Thyroid gland (tissue), 4 donors: ENCODE measurements at regions not wholly inside any gene's neighbourhood (a gene's known extent, or its start where the extent isn't known, plus 50 kb on each side); places are given as distances from the start of the nearest gene placed in this dataset.

Experiments used
- CTCF ChIP-seq, 6 experiments: fragments of 200-600 bp in 3 of 6; fragments of 450-650 bp in 3 of 6; sonication (generic) in 3 of 6; IDR thresholded peaks; one replicate each; pipeline ENCODE4 v1.5.1; 2016 to 2019; ENCODE audit warnings: antibody characterized with exemption in 6 of 6, mild to moderate bottlenecking in 2 of 6, inconsistent platforms in 1 of 6, moderate library complexity in 1 of 6
- POLR2A ChIP-seq, 2 donors: fragments of 450-650 bp; IDR thresholded peaks; one replicate each; pipeline ENCODE4 v1.6.1; 2017; ENCODE audit warnings: antibody characterized with exemption in 2 of 2, mild to moderate bottlenecking in 2 of 2, moderate library complexity in 1 of 2

GRCh38 chr17:77071925-77072490, 68.8 kb upstream of the SEC14L1 start:
- no peak for TF ChIP-seq CTCF (IDR thresholded peaks at IDR 0.05)
- TF ChIP-seq POLR2A (IDR thresholded peaks at IDR 0.05) = no peak
